Stimulated activated CD8-positive, alpha-beta memory T cell treated with anti-CD3 and anti-CD28 coated beads, Interleukin-2, amount 100 ng/mL, for 48 hours (primary cell): ENCODE measurements at regions not wholly inside any gene's neighbourhood (a gene's known extent, or its start where the extent isn't known, plus 50 kb on each side); places are given as distances from the start of the nearest gene placed in this dataset.
"Not testable (repeated sequence)": the region's sequence is repeated elsewhere in the genome, so short reads cannot be mapped to it uniquely, and the experiment has no call there.

ENCODE experiments used
- DNase-seq, 2 donors: peaks; one replicate each; pipeline ENCODE4 v3.0.0-alpha.2; 2020; ENCODE audit warnings: low read depth in 2 of 2

GRCh38 chr4:188941524-188942119 is 802.4 kb downstream of the TRIML1 start:
- DNase-seq: no peak

GRCh38 chr4:188942606-188943005 is 803.4 kb downstream of the TRIML1 start:
- no peak for DNase-seq

- DNase-seq: no peak
These were observed 810.4 kb downstream of the TRIML1 start for GRCh38 chr4:188949596-188949995.

DNA sequence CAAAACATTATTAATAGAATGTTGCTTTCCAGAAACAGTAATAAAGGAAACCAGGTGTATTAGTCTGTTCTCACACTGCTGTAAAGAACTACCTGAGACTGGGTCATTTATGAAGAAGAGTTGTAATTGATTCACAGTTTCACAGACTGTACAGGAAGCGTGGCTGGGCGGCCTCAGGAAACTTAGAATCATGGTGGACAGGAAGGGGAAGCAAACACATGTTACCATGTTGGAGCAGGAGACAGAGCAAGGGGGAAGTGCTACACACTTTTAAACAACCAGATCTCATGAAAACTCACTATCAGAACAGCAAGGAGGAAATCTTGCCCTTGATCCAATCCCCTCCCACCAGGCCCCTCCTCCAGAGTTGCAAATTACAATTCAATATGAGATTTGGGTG is 815.8 kb downstream of the TRIML1 start:
- no peak for DNase-seq

DNA sequence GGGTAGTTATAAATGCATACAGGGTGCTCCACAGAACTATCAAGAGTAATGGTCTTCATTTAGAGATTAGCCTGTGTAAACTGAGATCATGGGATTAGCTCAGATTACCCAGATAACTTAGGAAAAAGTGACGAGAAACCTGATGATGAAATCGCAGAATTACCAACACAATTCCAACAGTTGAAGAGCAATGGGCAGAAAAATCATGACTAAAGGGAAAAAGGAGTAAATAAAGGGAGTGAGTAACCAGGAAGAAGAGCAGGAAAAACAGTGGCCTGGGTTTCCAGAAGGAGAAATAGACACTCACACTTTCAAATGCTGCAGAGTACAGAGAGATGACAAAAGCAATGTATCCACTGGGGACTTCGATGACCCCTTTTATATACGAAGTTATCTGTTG is 817.3 kb downstream of the TRIML1 start:
- DNase-seq: no peak

- no peak for DNase-seq
These were observed 819.1 kb downstream of the TRIML1 start for GRCh38 chr4:188958346-188958745.

DNA sequence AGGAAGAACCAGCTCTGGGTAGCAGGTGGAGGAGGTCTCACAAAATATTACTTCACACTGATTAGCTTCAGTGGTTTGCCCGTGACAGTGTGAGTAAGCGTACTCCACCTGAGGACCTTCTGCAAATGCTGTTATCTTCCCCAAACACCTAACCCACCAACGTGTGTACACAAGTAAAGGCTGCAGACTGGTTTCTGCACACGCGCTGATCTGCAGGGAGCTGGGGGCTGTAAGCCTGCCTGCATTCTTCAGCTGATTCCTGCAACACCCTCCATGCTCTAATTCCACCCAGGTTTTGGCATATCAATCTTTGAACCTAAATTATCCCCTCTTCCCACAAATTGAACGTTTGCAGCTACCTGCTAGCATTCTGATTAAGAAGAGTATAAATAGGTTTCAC is 820.2 kb downstream of the TRIML1 start:
- DNase-seq: no peak

- DNase-seq: no peak
These were observed 821.3 kb downstream of the TRIML1 start for GRCh38 chr4:188960411-188961093.

GRCh38 chr4:188971125-188971524 is 831.9 kb downstream of the TRIML1 start:
- no peak for DNase-seq

DNA sequence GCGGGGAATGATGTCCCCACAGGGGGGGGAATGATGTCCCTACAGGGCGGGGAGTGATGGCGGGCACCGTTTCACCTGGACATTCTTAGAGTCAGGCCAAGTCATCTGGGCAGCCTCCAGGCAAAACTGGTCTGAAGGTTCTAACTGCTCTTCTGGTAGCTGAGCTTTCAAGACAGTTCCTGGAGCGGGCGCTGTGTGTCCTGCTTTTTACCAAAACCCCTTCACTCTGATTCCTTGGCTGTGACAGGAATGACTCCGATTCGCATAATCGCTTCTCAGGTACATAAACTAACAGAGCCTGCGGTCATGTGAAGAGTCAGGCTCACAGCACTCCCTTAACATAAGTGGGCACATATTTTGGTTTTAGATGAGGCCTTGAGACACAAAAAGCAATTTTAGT is 836.0 kb downstream of the TRIML1 start:
- DNase-seq: no peak

- DNase-seq: no peak
These were observed 837.4 kb downstream of the TRIML1 start for GRCh38 chr4:188976644-188977115.

- not testable (repeated sequence) for DNase-seq
These were observed 838.0 kb downstream of the TRIML1 start for GRCh38 chr4:188977232-188977631.

DNA sequence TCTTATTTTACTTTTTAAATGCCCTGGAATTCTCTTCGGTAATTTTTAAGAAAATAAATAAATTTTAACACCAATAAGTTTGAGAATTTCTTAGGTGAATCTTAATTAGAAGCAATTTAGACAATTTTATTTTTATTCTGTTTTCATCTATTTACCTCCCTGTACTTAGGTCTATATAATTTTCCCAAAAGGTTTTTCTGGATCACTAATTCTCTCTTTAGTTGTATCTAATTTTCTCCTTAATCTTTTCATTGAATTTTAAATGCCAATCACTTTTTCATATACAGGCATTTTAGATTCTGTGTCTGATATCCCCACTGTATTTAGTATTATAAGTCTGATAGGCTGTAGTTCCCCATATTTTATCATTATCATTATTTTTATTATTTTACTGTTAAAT is 845.3 kb downstream of the TRIML1 start:
- DNase-seq: no peak

DNA sequence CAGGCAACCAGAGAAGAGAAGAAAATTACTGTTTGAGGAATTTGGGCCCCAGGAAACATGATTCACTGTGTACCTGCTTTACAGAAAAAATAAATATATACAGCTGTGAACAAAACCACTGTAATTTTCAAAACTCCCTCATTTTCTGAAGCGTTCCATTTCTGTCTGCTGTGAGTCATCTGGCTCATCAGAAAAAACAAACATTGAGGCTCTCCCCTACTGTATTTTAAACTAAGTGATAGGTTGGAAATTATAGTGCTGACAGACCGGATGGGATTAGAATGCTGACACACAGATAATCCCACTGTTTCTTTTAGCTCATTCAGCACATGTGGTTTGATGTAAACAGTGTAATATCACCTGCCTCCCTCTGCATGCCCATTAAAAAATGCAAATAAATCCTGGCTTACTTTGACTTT is 847.0 kb downstream of the TRIML1 start:
- no peak for DNase-seq

DNA sequence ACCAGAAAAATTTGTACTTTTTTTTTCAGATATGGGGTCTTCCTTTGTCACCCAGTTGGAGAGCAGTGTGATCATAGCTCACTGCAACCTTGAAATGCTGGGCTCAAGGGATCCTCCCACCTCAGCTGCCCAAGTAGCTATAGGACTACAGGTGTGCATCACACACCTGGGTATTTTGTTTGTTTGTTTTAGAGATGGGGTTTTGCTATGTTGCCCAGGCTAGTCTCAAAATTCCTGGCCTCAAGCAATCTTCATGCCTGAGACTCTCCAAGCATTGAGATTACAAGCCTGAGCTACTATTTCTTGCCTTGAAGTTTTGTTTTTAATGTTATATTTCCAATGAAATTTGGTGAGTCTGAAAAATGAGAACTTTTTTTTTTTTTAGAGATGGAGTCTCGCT is 847.8 kb downstream of the TRIML1 start:
- no peak for DNase-seq

DNA sequence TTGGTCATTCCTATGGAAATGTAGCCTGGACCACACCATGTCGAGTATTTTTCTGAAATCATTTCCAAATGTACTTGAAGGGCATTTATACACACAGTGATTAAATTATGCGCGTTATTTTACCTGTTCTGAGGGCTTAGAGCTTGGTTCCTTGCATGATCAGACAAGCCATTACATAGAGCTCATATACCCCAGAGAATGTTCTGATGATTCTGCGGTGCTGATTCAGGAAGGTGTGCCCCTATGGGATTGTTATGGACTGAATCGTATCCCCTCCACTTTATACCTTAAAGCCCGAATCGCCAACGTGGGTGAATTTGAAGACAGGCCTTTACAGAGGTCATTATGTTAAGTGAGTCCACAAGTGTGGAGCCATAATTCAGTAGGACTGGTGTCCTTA is 848.9 kb downstream of the TRIML1 start:
- DNase-seq: no peak

- DNase-seq: no peak
These were observed 850.1 kb downstream of the TRIML1 start for GRCh38 chr4:188989371-188989770.

DNA sequence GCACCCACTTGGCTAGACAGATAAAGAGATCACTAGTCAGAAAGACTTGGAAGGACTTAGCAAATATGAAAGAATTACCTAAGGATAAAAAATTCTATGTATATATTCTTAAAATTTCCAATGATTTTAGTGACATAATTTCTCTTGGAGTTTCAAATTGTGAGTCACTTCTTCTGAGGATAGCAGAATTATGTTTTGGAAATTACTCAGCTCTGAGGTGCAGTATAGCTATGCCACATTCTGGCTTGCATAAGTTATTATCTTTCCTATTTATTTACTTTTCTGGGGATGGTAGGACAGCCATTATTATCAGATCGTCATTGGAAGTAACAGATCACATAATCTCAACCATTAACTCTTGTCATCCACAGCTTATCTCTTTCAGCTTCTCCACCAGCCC is 853.5 kb downstream of the TRIML1 start:
- DNase-seq: no peak

GRCh38 chr4:188993871-188994270 is 854.6 kb downstream of the TRIML1 start:
- no peak for DNase-seq

DNA sequence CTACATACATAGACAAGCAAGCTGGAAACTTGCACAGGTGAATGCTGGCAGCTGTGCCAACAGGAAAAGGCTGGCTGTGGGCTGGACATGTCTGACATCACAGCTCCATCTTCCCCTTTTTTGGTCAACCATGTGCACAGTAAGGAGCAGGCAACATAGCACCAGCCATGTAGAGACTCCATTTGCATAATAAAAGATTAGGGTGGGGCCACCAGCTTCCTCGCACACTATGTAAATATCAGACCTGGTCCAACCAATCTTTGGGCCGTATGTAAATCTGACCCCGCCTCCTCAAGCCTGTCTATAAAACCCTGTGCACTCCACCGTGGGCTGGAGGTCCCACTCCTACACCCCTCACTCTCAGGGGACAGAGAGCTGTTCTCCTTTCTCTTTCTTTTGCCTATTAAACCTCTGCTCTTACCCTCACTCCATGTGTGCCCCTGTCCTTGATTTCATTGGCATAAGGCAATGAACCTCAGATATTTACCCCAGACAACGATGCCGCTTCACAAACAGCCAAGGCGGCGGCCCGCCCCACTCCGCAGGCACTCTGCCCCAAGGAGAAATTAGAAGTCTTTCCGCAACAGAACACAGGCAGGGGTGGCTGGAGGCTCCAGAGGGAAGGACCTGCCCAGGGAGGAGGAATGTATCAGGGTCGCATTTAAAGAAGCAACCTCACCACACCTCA is 862.2 kb downstream of the TRIML1 start:
- no peak for DNase-seq

- no peak for DNase-seq
These were observed 862.8 kb downstream of the TRIML1 start for GRCh38 chr4:189001971-189002450.

GRCh38 chr4:189002475-189002874 is 863.2 kb downstream of the TRIML1 start:
- DNase-seq: no peak
